GM21825 (cell line): ENCODE measurements at regions not wholly inside any gene's neighbourhood (a gene's known extent, or its start where the extent isn't known, plus 50 kb on each side); places are given as distances from the start of the nearest gene placed in this dataset.

Experiments
- ATAC-seq: cut with Tn5 transposase; IDR thresholded peaks from one replicate; pipeline ENCODE4 v1.9.1; 2021; ENCODE audit warnings: mild to moderate bottlenecking, moderate library complexity; ENCODE audit not compliant: unreplicated experiment

- ATAC-seq: no peak
Observed at GRCh38 chr13:83352391-83352790, 529.9 kb downstream of the SLITRK1 start.

DNA sequence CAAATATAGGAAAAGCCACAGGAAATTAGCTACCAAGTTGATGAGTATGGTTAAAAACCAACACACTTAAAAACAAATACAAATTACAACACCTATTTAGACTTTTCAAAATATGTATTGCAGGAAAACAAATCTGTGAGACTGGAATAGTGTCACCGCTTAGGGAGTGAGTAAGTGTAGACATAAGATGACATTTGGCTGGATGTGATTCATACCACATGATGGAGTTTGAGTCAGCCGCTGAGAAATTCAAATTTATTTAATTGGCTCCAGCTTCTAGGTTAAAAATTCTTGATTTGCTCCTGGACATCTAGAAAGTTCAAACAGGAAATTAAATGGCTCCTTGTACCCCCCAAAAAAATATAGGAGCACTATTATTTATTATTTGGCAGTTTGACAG, 531.7 kb downstream of the SLITRK1 start:
- no peak for ATAC-seq

DNA sequence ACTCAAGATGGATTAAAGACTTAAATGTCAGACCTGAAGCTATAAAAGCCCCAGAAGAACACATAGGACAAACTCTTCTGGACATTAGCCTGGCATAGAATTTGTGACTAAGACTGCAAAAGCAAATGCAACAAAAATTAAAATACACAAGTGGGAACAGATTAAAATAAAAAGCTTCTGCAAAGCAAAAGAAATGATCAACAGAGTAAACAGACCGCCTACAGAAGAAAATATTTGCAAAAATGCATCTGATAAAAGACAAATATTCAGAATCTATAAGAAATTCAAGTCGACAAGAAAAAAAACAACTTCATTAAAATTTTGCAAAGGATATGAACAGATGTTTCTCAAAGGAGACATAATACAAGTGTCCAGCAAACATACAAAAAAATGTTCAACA, 537.8 kb downstream of the SLITRK1 start:
- ATAC-seq: no peak

DNA sequence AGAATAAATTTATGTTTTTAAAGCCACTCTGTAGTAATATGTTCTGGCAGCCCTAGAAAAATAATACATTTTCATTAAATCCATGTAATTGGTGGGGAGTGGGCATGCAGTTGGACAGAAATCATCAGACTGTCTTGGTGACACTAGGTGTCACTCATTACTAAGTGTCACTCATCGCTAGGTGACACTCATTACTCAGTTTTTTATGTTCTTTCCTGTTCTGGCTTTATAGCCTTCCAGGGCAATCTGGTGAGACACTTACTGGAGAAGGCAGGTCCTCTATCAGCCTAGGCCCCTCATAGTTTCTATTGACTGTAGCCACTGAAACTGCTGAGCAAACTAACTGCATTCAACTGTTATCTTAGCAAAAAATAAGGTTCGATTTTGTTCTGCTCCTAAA, 542.1 kb downstream of the SLITRK1 start:
- no peak for ATAC-seq

- ATAC-seq: no peak
Observed at GRCh38 chr13:83333614-83334388, 548.5 kb downstream of the SLITRK1 start.

GRCh38 chr13:83332751-83333150, 549.5 kb downstream of the SLITRK1 start:
- no peak for ATAC-seq

- no peak for ATAC-seq
Observed at GRCh38 chr13:83327091-83327490, 555.2 kb downstream of the SLITRK1 start.

DNA sequence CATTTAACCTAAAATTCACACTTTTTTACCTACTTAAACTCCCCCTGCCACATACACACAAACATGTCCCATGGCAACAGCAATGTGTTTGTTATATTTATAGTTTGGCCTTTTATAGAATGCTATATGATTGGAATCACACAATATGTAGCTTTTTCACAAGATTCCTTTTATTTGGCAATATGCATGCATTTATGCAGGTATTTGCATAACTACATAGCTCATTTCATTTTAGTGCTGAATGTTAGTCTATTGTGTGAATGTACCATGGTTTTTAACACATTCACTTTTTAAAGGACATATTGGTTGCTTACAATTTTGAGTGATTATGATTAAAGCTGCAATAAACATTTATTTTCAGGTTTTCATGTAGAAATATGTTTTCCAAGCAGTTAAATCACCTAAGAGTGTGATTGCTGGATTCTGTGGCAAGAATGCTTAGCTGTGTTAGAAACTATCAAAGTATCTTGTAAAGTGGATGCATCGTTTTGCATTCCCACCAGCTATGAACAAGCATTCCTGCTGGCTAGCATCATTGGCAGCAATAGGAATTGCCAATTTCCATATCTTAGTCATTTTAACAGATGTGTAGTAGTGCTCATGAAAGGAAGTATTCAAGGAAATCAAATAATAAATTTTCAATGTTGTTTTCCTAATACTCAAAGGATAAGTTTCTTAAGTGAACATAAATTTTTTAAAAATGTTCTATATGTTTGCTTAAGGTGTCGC, 557.0 kb downstream of the SLITRK1 start:
- ATAC-seq: no peak

DNA sequence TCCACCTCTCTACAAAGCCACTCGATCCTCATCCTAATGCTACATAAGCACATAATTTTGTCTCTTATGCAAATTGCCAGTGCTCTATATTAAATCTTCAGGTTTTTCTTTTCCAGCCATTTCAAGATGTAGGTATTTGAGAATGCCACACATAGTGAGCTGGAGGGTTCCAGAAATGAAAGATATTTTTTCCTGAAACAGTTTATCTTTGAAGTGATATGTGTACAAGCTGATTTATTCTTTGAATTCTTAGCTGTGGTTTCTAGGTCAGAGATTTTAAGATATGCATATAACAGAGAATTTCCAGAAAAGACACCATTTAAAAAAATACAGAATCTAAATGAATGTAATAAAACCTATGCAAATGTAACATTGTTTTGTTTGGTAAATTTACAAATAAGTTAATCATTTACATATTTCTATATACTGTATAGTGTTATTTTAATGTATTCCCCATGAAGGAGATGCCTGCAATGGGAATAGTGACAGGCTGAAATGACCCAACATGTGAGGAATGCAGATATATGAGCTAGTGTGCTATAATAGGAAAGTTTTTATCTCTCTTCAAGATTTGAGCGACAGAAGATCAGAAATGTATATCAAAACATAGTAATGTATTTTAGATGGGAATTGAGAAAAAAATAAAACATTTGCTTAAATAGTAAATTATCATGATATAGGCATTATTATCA, 570.2 kb downstream of the SLITRK1 start:
- no peak for ATAC-seq

- ATAC-seq: no peak
Observed at GRCh38 chr13:83298617-83299016, 583.7 kb downstream of the SLITRK1 start.

- ATAC-seq: no peak
Observed at GRCh38 chr13:83297586-83298290, 584.5 kb downstream of the SLITRK1 start.

- no peak for ATAC-seq
Observed at GRCh38 chr13:83295686-83296085, 586.6 kb downstream of the SLITRK1 start.

DNA sequence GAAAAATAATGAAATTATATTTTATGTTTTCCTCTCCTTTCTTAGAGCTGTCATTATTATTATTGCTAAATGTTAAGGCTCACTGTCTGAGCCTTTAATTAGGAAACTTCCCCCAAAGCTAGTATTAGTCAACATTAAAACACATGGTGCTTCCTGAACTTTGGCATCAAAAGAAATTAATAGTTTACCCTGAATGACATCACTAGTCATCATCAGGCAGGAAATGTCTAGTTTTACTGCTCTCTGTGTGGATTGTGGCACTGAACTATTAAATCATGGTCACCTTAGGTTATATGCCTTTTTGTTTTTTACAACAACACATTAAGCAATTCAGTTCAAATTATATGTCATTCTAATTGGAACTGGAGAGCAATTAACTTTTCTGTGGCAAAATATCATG, 595.5 kb downstream of the SLITRK1 start:
- ATAC-seq: no peak

DNA sequence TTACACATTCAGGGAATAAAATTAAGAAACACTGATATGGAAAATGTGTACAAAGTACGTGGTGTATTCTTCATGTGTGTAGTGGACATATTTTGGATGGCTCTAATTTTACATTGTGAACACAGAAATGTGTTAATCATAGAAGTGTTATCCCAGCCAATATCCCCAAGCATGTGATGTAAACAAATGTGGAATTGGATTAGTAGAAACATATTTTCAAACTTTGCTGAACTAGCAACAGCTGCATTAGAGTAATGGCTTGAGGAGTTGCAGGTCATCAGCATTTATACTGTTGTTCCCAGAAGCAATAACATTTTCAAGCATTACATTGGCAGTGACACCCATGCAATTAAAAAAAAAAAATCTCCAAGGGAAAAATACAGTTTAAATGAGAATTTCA, 600.6 kb downstream of the SLITRK1 start:
- ATAC-seq: no peak

GRCh38 chr13:83274679-83275078, 607.6 kb downstream of the SLITRK1 start:
- no peak for ATAC-seq

DNA sequence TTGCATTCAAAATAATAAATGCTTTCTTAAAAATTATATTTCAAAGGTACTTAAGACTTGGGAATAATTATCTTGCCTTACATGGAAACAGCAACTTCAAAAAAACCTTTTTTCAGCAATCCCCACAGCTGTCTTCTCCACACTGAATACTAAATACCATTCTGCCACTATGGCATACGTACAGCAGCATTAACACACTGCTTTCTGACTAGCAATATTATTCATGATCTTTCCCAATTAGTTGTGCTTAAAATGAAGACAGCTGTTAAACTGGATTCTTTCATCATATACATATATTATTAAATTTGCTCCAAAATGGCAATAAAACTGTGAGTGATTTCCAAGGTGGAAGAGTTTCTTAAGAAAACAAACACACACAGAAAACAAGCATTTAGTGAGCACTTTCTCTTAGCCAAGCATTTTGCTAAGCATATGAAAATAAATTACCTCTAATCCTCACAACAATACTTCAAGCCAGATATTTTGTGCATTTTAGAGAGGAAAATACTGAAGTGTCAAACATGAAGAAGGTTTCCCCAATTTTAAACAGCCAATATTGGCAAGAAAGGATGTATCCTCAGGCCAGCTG, 609.5 kb downstream of the SLITRK1 start:
- no peak for ATAC-seq

- ATAC-seq: no peak
Observed at GRCh38 chr13:83272076-83272475, 610.2 kb downstream of the SLITRK1 start.

DNA sequence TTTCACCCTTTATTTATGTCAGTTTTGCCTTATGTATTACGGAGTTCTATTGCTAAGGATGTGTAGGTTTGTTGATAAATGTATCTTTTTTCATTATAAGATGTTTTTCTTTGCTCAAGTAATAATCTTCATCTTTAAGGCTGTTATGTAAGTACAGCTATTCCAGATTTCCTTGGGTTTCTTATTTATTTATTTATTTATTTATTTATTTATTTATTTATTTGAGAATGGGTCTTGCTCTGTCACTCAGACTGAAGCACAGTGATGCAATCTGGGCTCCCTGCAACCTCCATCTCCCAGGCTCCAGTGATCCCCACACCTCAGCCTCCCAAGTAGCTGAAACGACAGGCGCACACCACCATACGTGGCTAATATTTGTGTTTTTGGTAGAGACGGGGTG, 617.0 kb downstream of the SLITRK1 start:
- no peak for ATAC-seq

GRCh38 chr13:83248751-83249150, 633.5 kb downstream of the SLITRK1 start:
- ATAC-seq: no peak

- ATAC-seq: no peak
Observed at GRCh38 chr13:83232626-83233025, 649.6 kb downstream of the SLITRK1 start.
